ENCODE measurements at regions not wholly inside any gene's neighbourhood (a gene's known extent, or its start where the extent isn't known, plus 50 kb on each side); places are given as distances from the start of the nearest gene placed in this dataset.

GRCh38 chr4:56183344-56183959 lies 203.8 kb downstream of the AASDH start:
- intact Hi-C loops (cut with DNase I): no loop called here
- FAIRE-seq (no peak), DNase-seq (peak in 1 of 5 donors; percentile 23)

GRCh38 chr4:56182356-56182755 lies 204.9 kb downstream of the AASDH start:
- TF ChIP-seq CTCF (IDR thresholded peaks at IDR 0.05; ENCODE audit: borderline replicate concordance, extremely low read depth, insufficient read depth): no peak
- Histone ChIP-seq H3K36me3 (ENCODE audit: control insufficient read depth in 2 of 3, insufficient read depth in 3 of 3, low read length in 3 of 3) (no peaks in the 10 kb centered on the region), H3K27ac (ENCODE audit: low read depth in 2 of 2, low read length in 2 of 2) (no peak overlapping the region), H3K4me3 (ENCODE audit: low read length in 3 of 3) (no peak overlapping the region), H3K4me1 (ENCODE audit: control insufficient read depth in 2 of 3, insufficient read depth in 2 of 3, low read depth in 1 of 3, low read length in 3 of 3) (no peaks in the 10 kb centered on the region), H3K27me3 (ENCODE audit: control insufficient read depth, insufficient read depth, low read length) (no peaks in the 10 kb centered on the region), H3K9ac (ENCODE audit: low read length in 3 of 3) (no peak overlapping the region), H3K9me3 (ENCODE audit: control insufficient read depth in 2 of 3, insufficient read depth in 1 of 3, low read length in 3 of 3) (no peaks in the 10 kb centered on the region)
- FAIRE-seq (no peak), DNase-seq (no peak)
- intact Hi-C loops (cut with DNase I): no loop called here

More at GRCh38 chr4:56183344-56183959, 203.8 kb downstream of the AASDH start:
- Histone ChIP-seq H3K9ac (ENCODE audit: low read length in 3 of 3) (no peak overlapping the region), H3K27ac (ENCODE audit: low read depth in 2 of 2, low read length in 2 of 2) (no peak overlapping the region), H3K36me3 (ENCODE audit: control insufficient read depth in 2 of 3, insufficient read depth in 3 of 3, low read length in 3 of 3) (no peaks in the 10 kb centered on the region), H3K27me3 (ENCODE audit: control insufficient read depth, insufficient read depth, low read length) (no peaks in the 10 kb centered on the region), H3K9me3 (ENCODE audit: control insufficient read depth in 2 of 3, insufficient read depth in 1 of 3, low read length in 3 of 3) (no peaks in the 10 kb centered on the region), H3K4me3 (ENCODE audit: low read length in 3 of 3) (no peak overlapping the region), H3K4me1 (ENCODE audit: control insufficient read depth in 2 of 3, insufficient read depth in 2 of 3, low read depth in 1 of 3, low read length in 3 of 3) (no peaks in the 10 kb centered on the region)
- no peak for TF ChIP-seq CTCF (IDR thresholded peaks at IDR 0.05; ENCODE audit: borderline replicate concordance, extremely low read depth, insufficient read depth)

- FAIRE-seq (no peak), DNase-seq (peak in 4 of 5 donors; percentile 25 to 45 (median 44))
- Histone ChIP-seq H3K9me3 (ENCODE audit: control insufficient read depth in 2 of 3, insufficient read depth in 1 of 3, low read length in 3 of 3) (no peaks in the 10 kb centered on the region), H3K36me3 (ENCODE audit: control insufficient read depth in 2 of 3, insufficient read depth in 3 of 3, low read length in 3 of 3) (no peaks in the 10 kb centered on the region), H3K27ac (ENCODE audit: low read depth in 2 of 2, low read length in 2 of 2) (no peak overlapping the region), H3K27me3 (ENCODE audit: control insufficient read depth, insufficient read depth, low read length) (no peaks in the 10 kb centered on the region), H3K9ac (ENCODE audit: low read length in 3 of 3) (no peak overlapping the region), H3K4me1 (ENCODE audit: control insufficient read depth in 2 of 3, insufficient read depth in 2 of 3, low read depth in 1 of 3, low read length in 3 of 3) (no peaks in the 10 kb centered on the region), H3K4me3 (ENCODE audit: low read length in 3 of 3) (no peak overlapping the region)
- no peak for TF ChIP-seq CTCF (IDR thresholded peaks at IDR 0.05; ENCODE audit: borderline replicate concordance, extremely low read depth, insufficient read depth)
- intact Hi-C loops (cut with DNase I): no loop called here
These were observed 205.9 kb downstream of the AASDH start for GRCh38 chr4:56181140-56181953.
